Left renal pelvis (tissue), 4 donors: ENCODE measurements at regions not wholly inside any gene's neighbourhood (a gene's known extent, or its start where the extent isn't known, plus 50 kb on each side); places are given as distances from the start of the nearest gene placed in this dataset.

Source experiments
- DNase-seq, 4 donors: peaks; one replicate each; pipeline ENCODE4 v3.0.0-alpha.2; 2013; ENCODE audit warnings: low read depth in 4 of 4, low spot score in 3 of 4

DNA sequence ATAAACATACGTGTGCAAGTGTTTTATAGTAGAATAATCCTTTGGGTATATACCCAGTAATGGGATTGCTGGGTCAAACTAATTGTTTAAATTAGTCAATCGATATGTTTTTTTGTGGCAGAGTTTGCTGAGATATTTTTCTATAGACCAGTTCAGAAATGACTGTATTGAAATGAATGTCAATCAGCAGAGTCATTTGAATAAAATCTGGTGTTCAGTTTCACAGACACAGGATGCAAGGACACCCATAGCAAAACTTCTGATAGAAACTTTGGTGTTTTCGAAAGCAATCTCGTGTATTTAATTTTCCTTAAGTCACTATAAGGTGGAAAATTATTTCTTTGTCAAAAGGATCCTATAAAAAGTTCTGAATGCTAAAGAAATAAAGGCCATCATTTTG lies 434.4 kb downstream of the RAP2B start:
- no peak for DNase-seq

DNA sequence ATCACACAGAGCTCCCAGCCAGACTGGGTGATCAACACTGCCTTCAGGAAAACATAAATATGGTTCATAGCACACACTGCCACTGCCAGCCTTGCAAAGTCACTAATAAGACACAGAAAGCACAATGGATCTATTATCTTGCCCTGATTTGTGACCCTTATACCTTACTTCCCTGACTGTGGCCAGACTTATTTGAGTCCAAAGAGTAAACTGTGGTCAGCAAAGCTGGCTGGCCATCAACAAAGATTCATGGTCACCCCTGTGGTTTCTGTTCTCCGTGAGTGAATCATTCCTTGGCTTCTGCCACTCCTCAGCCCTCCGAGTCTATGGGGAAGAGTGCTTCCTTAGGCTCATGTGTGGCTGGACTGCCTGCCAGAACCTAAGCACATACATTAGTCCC lies 437.7 kb downstream of the RAP2B start:
- no peak for DNase-seq

DNA sequence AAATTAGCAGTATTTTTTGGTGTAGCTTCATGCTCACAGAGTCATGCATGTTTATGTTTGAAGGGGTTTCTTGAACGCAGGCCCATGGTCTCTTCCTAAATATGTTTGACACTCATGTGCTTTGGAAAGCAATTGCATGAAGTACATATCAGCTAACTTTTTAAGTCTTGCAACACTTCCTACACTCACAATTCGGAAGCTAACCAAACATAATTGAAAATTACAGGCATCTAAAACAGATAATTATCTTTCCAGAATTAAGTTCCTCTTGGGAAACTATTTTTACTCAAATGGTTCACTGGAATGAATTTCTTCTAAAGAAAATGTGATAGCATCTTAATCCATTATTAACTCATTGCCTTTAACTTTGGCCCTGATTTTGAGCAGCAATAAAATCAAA lies 438.9 kb downstream of the RAP2B start:
- no peak for DNase-seq

DNA sequence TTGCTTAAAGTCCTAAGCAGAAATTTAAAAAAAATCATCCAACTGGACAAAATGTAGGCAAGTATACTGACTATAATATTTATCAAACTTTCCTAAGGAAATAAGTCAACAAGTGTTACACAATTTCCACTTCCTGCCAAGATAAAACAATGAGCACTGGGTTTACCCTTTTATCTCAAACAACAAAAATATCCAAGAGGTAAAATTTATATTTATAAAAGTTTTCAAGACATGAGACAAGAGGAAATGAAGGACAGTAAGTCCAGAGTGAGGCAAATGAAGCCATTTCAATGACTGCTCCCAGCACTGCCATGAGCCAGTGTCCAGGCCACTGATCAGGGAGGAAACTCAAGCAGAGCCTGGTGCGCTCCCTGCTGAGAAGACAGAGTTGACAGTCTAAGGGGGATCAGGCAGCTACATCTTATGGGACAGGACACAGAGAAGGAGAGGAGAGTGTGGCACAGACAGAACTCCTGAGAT lies 439.4 kb downstream of the RAP2B start:
- DNase-seq = no peak

DNA sequence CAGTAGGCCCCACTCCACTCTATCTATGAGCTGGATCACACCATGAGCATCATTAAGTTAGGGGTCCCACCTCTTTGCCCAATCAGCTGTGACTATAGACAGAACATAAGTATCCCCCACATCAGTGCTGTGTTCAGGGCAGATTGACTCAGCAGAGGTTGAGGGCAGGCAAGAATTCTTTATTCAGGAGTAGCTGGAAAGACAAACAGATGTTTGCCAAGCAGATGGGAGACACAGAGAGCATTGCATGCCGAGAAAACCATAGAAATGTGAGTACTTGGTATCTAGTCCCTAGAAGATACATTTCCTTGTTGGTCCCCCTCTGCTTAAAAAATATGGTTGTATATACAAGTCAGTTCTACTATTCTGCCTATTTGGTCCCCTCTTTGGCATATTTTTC lies 440.8 kb downstream of the RAP2B start:
- DNase-seq = no peak

DNA sequence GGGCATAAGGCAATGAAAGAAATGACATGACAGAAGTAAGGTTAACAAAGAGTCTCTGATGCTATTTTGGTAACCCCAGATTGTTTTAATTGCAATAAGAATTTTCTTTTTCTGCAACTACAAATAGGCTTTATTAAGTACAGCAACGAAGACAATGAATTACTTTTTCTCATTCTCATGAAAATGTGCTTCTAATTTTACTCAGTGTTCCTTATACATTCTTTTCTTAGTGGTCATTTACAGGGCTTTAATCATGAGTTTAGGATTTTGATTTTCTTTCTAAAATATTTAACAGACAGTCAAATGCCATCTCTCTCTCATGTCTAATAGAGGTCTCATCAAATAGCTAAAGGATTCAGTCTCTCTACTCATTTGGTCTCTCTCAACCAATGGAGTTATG lies 452.1 kb downstream of the RAP2B start:
- DNase-seq = no peak

DNA sequence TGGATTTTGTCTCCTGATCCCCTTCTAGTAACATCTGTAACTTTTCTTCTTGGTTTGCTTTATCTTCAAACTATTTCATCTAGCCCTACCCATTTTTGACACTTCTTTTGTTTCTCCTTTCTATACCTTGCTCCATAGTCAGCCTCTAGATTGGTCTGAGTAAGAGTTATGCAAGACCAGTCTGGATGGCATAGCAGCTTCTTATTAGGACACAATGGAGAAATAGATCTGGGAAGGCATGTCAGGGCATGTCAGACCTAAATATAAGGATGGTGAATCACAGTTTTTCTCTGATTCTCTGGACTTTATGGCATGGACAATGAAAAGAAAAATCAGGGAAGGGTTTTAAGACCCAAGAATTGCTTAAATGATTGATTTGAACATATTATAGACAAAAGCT lies 452.5 kb downstream of the RAP2B start:
- DNase-seq = no peak

DNA sequence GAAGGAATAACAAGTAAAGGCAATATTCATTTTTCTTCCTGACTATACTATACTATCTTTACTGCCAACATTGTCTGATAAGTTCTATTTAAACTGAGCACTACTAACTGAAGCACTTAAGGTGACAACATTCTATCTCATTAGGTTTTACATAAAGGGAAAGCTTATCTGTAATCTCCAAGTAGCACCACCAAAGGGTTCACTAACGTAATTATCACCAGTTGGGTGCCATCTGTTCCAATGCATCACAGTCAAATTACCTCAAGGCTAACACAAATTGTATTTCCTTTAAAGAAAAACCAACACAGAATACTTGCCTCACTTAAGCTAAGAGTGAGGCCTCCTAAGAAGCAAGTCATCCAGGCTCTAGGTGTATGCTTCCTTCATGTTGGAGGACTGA lies 453.8 kb downstream of the RAP2B start:
- DNase-seq = no peak

DNA sequence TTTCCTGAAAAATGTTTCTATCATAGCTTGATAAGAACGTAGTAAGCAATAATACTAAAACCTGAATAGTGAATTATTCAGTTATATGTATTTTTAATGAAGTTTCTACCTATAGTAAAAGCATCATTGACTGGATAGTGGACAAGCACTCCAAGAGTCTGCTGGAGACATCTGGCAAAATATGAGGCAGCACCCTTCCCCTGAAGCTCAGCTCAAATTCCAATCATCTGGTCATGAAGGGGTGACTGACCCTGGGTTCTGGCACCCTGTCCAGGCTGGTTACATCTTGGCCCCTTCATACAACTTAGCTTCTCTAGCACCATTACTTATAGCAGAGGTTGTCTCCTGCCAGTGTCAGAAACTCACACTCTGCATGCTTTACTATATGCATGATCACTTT lies 455.4 kb downstream of the RAP2B start:
- DNase-seq = no peak

DNA sequence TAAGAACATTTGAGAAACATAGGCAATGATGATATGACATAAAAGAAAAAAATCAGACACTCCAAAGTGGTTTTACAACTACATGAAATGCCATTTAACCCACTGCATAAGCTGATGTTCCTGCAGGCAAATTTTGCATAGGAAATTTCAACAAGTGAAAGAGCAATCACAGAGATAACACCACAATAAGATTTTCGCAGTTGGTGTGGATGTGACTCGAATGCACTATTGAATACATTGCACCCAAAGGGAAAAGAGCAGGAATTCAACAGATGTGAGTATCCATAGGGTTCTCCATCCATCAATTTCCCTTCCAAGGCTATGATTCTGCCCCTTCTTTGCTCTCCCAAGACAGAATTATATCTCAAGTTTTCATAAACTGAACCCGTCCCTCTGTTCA lies 456.1 kb downstream of the RAP2B start:
- DNase-seq = no peak

DNA sequence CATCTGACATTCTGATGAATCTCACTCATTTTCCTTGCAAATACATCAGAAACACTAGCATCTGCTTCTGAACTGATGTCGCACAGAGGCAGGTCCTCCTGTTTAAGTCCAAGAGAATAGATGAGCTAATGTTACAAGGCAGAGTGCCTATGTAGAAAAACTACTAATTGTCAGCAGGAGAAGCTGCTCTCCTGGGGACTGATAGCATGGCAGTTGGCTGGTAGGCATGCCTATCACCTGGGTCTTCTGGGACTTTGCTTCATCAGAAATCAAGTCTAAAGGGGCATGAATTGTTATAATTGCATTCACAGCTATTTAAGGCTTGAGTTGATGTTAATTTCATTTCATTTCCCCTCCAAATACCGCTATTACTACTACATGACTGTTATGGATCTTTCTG lies 457.2 kb downstream of the RAP2B start:
- DNase-seq = no peak

DNA sequence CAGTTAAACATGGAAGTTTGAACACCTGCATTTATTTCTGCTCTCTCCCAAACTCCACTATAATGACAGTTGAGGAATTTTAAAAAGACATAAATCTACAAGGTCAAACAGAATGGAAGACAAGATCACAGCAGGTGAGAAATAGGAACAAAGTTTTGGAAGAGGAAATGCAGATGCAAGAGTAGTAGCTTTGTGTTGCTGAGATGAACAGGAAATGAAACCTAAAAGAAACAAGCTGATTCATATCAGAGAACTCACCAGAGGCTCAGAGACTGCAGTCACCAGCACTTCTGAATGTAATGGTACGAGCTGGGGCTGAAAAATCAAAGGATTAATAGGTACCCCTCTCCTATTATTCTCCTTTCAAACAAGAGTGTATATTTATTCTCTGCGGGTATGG lies 459.9 kb downstream of the RAP2B start:
- DNase-seq = no peak

DNA sequence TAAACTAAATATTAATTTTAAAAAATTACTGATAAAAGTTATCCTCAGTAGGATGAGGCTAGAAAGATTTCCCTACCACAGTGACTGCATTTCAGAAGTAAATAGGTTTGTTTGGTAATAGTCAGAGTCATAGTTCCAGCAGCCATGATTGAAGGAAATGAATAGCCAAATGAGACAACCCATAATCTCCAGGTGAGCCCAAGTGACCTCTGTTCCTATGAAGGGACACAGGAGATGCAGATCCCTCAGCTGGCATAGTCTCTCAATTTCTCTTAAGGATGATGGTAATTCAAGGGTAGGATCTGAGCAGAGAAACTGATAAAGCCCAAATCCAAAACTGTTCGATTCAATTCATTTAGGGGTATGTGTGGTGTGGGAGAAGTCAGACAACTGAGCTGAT lies 461.8 kb downstream of the RAP2B start:
- no peak for DNase-seq

DNA sequence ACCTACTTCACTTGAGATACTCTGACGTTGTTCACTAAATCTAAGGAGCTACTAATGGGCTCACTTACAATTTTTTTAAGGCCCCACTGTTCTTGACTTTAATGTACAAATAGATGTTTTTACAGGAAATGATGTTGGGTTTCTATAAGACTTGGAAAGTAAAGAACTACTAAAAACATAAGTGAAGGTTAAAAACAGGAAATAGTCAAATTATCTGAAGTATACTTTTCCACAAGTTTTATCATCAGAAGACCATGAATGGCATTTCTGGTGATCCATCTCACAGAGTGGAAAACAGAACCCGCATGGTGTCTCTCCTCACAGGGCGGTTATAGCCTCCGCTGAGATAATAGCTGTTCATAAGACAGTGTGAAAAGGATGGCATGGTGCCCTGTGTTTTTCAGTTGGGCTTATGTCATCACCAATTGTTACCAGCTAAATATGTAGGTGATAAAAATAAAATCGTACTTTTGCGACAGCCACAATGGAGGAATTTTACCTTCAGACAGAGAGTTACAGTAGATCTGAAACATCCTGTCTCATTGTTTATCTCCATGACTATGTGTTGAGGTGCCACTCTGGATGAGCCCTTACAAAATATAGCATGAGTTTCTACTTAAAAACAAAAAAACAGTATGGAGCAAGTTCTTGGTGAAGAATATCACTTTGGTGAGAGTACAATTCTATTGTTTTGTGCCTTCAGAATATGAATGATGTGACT lies 462.4 kb downstream of the RAP2B start:
- no peak for DNase-seq

DNA sequence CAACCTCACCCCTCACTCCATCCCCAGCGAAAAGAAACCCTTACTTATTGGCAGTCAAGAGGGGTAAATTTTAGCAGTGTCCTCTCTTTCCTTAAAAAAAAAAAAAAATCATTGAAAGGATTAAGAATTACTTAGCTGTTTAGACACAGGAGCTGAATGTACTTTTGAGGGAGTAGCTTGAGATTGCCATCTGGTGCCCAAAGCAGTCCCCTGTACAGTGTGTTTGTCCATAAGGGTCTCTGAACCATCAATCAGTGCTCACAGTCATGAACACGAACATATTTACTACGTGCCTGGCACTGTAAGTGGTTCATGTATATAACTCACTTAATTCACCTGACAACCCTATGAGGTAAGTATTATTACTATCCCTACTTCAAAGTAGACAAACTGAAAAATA lies 463.5 kb downstream of the RAP2B start:
- DNase-seq = no peak

DNA sequence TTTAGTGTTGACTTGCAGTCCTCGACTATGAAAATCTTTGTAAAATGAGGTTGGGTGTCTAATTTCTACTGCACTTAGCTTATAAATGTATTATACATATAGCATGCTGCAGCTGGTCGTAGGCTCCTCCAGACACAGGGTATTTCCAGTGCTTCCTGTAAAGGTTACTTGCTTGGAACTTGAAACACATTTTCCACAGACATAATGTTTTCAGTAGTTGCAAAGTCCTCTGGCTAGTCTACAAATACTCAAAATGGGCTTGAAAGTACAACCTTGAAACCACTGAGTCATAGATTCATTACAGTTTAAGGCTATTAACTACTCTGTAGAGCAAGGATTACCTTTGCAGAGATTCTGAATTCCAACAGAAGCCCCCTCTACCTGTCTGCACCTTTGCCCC lies 464.1 kb downstream of the RAP2B start:
- no peak for DNase-seq

DNA sequence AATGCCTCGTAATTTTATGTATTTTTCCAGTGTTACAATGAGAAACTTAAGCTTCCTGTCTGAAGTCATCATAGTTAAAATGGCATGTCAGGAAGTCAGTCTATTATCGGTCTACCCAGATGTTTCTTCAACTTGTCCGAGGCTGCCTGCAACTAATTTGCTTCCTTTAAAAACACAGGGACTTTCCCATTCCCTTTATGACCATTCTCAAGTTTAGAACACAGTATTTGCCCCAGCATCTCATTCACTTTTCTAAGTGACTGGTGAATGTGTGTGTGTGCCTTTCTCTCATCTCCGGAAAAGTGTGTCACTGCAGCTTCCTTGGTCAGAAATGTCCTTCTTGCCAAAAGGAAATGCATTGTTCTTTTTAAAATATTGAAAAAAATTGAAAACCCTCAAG lies 466.6 kb downstream of the RAP2B start:
- no peak for DNase-seq

DNA sequence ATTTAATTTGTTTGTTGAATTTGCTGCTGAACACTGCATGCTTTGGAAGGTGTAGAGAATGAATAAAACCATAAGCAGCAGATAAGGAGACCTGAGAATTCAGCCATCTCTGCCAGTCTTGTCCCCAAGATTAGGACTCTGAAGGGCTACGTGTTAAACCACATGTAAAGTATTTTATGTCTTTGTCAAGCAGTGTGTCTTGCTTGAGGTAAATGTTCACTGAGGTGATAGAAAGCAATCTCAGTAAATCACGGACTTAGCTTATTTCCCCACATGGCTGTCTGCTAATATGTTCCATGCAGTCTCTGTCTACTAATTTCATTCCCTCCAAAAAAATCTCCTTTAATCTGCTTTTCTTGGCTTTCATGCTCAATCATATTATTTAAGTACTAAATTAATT lies 467.1 kb downstream of the RAP2B start:
- no peak for DNase-seq

DNA sequence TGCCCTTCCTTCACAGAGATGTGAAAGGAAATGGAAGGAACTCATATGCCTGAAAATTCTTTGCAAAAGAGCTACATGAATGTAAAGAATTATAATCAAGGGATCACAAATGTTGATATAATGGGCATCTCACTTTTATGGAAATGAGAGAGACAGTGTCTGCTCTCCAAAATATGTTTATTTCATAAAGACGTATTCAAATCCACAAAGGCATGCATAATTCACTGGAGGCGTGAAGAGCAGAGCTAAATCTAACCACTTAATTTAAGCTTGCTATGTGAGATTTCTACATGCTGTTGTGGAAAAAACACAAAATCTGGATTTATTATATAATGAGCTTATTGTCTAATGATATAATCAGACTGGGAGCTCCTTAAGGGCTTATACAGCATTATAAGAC lies 469.1 kb downstream of the RAP2B start:
- DNase-seq = no peak

DNA sequence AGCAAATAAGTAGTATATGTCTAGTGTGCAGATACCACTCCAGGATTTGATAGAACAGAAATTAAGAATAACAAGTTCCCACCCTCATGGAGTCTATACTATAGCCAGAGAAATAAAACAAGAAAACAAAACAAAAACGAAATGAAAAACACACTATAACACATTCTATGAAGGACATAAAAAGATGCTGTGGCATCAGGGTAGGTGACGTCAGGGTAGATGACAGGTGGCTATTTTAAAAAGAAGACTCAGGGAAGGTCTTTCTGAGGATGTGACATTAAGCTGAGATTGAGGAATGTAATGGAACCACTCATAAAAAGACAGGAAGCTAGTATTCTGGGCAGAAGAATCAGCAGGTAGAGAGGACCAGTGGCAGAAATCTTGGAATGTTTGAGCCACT lies 469.6 kb downstream of the RAP2B start:
- DNase-seq = no peak

DNA sequence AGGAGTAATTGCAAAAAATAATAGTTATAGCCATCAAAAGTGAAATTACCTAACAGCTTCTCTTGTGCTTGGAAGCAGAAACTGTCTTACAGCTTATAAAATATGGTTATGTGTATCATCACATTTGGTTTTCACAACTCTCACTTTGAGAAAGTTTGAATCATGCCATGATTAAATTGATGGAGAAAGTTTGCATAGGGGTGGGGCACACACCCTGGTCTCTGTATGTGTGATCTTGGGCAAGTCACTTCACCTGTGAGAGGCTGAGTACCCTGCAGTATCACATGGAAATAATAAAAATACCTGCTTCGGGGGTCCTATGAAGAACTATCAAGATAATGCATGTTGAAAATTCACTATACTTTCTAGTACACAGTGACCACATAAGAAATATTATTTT lies 471.4 kb downstream of the RAP2B start:
- DNase-seq = no peak

DNA sequence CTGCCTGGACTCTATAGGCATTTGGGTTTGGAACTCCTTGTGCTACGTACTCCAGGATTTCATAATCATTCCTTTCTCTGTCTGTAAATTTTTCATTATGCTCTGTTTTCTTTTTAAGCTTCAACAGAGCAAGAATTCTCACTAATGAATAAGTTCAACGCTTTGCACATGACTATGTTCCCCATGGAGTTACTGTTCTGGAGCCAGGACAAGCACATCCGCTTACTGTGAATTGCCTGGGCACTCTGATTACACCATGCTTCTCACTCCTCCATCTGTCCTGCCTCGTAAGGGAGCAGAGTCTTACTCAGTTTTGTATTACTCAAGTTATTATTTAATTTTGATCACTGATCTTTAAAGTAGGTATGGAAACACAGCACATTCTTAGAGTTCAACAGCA lies 472.7 kb downstream of the RAP2B start:
- no peak for DNase-seq

DNA sequence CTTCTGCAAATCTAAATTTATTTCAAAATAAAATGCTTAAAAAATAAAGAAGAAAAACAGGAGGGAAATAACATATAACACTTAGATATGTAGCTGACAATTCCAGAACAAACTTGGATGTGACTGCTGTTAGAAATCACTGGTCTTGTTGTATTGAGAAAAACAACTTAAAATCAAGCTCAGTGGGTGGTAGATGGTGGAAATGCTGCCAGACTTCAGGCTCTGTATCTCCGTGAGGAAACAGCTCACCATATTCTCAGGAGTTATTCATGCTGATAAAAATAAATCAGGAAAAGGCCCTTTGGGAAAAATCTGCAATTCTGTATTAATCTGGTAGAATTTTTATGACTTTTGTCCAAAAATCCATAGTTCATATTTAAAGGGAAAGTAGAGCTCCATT lies 477.6 kb downstream of the RAP2B start:
- DNase-seq = no peak
